Tibial artery (tissue), 4 donors: ENCODE measurements at regions not wholly inside any gene's neighbourhood (a gene's known extent, or its start where the extent isn't known, plus 50 kb on each side); places are given as distances from the start of the nearest gene placed in this dataset.

Experiments
- DNase-seq, 2 donors: peaks; one replicate each; pipeline ENCODE4 v3.0.0-alpha.2; 2019
- H3K27ac ChIP-seq, 2 donors: fragments of 200-600 bp; sonication (generic) in 1 of 2; 1 replicate in 1 of 2; 2 replicates in 1 of 2; pipeline ENCODE4 v1.5.1; 2018 to 2019; ENCODE audit warnings: mild to moderate bottlenecking in 1 of 2
- H3K27me3 ChIP-seq, 2 donors: fragments of 200-600 bp; sonication (generic) in 1 of 2; one replicate each; pipeline versions ENCODE4 v1.5.1 to v1.6.0; 2016 to 2019
- H3K36me3 ChIP-seq, 3 donors: fragments of 200-600 bp; sonication (generic) in 2 of 3; one replicate each; pipeline ENCODE4 v1.5.1; 2016 to 2019; ENCODE audit warnings: mild to moderate bottlenecking in 2 of 3
- H3K4me1 ChIP-seq, 4 donors: fragments of 200-600 bp; sonication (generic) in 2 of 4; 1 replicate in 3 of 4; 2 replicates in 1 of 4; pipeline ENCODE4 v1.5.1; 2016 to 2019
- H3K4me3 ChIP-seq, 2 donors: fragments of 200-600 bp; sonication (generic) in 1 of 2; 1 replicate in 1 of 2; 2 replicates in 1 of 2; pipeline ENCODE4 v1.5.1; 2018 to 2019; ENCODE audit warnings: mild to moderate bottlenecking in 2 of 2
- H3K9me3 ChIP-seq, 3 donors: fragments of 200-600 bp; sonication (generic) in 1 of 3; one replicate each; pipeline ENCODE4 v1.5.1; 2016 to 2019
- CTCF ChIP-seq, 2 experiments: fragments of 200-600 bp in 1 of 2; fragments of 450-650 bp in 1 of 2; IDR thresholded peaks; one replicate each; pipeline ENCODE4 v1.5.1; 2017 to 2019; ENCODE audit warnings: antibody characterized with exemption in 2 of 2, mild to moderate bottlenecking in 1 of 2, moderate library complexity in 1 of 2
- intact Hi-C: fragments of 100-400 bp; cut with DNase I; formaldehyde crosslinking; loops from one replicate; pipeline ENCODE4 v1.15.0; 2023; ENCODE audit warnings: low total_unique reads

GRCh38 chr6:111951497-111952085 lies 78.3 kb upstream of the FYN start:
- Histone ChIP-seq H3K4me3 (no peak overlapping the region), H3K4me1 (peaks cover 0 to 4% (median 0%) of the 10 kb centered on the region in 4 donors), H3K27ac (no peak overlapping the region), H3K9me3 (no peaks in the 10 kb centered on the region), H3K27me3 (peaks cover 0 to 3% of the 10 kb centered on the region in 2 donors), H3K36me3 (no peaks in the 10 kb centered on the region)
- TF ChIP-seq CTCF (IDR thresholded peaks at IDR 0.05): no peak
- intact Hi-C loops: no loop called here
- no peak for DNase-seq

- H3K27me3 ChIP-seq: peaks cover 0 to 5% of the 10 kb centered on the region in 2 donors
- H3K36me3 ChIP-seq: no peaks in the 10 kb centered on the region
- H3K27ac ChIP-seq: no peak overlapping the region
- TF ChIP-seq CTCF (IDR thresholded peaks at IDR 0.05): no peak
- no peaks in the 10 kb centered on the region for H3K9me3 ChIP-seq
- no peak for DNase-seq
- H3K4me3 ChIP-seq: no peak overlapping the region
- H3K4me1 ChIP-seq: peaks cover 0 to 4% (median 0%) of the 10 kb centered on the region in 4 donors
- intact Hi-C loops: no loop called here
These were observed 79.0 kb upstream of the FYN start for GRCh38 chr6:111952274-111952673.

GRCh38 chr6:111952821-111953540 lies 79.7 kb upstream of the FYN start:
- Histone ChIP-seq H3K36me3 (no peaks in the 10 kb centered on the region), H3K27ac (no peak overlapping the region), H3K4me3 (no peak overlapping the region), H3K9me3 (no peaks in the 10 kb centered on the region), H3K27me3 (peaks cover 0 to 9% of the 10 kb centered on the region in 2 donors), H3K4me1 (peaks cover 0 to 4% (median 0%) of the 10 kb centered on the region in 4 donors)
- TF ChIP-seq CTCF (IDR thresholded peaks at IDR 0.05): no peak
- DNase-seq: no peak
- intact Hi-C loops: no loop called here

- Histone ChIP-seq H3K27me3 (peaks cover 0 to 9% of the 10 kb centered on the region in 2 donors), H3K36me3 (no peaks in the 10 kb centered on the region), H3K27ac (no peak overlapping the region), H3K4me3 (no peak overlapping the region), H3K4me1 (no peaks in the 10 kb centered on the region), H3K9me3 (no peaks in the 10 kb centered on the region)
- no peak for DNase-seq
- TF ChIP-seq CTCF (IDR thresholded peaks at IDR 0.05): no peak
- intact Hi-C loops: no loop called here
These were observed 82.8 kb upstream of the FYN start for GRCh38 chr6:111956098-111956497.

- H3K27me3 ChIP-seq: peaks cover 0 to 9% of the 10 kb centered on the region in 2 donors
- DNase-seq: no peak
- H3K4me3 ChIP-seq: no peak overlapping the region
- no peaks in the 10 kb centered on the region for H3K4me1 ChIP-seq
- TF ChIP-seq CTCF (IDR thresholded peaks at IDR 0.05): no peak
- no peak overlapping the region for H3K27ac ChIP-seq
- no peaks in the 10 kb centered on the region for H3K9me3 ChIP-seq
- intact Hi-C loops: no loop called here
- no peaks in the 10 kb centered on the region for H3K36me3 ChIP-seq
These were observed 84.5 kb upstream of the FYN start for GRCh38 chr6:111957623-111958315.
